ENCODE measurements at regions not wholly inside any gene's neighbourhood (a gene's known extent, or its start where the extent isn't known, plus 50 kb on each side); places are given as distances from the start of the nearest gene placed in this dataset.

GRCh38 chr4:23237771-23238170 is 545.0 kb downstream of the GBA3 start:
- Histone ChIP-seq H4K5ac (ENCODE audit: insufficient read length, low read depth, low read length) (no peak overlapping the region), H2BK15ac (ENCODE audit: low read depth, low read length) (no peak overlapping the region), H3K27me3 (ENCODE audit: insufficient read depth, low read length) (no peaks in the 10 kb centered on the region), H2BK5ac (ENCODE audit: insufficient read length, low read length) (no peak overlapping the region), H3K79me1 (ENCODE audit: insufficient read depth, low read depth, low read length, poor library complexity, severe bottlenecking) (no peaks in the 10 kb centered on the region), H2AK5ac (ENCODE audit: insufficient read length, low read length) (no peak overlapping the region), H3K23ac (ENCODE audit: insufficient read length, low read depth, low read length) (no peak overlapping the region), H4K91ac (ENCODE audit: insufficient read length, low read depth, low read length) (no peak overlapping the region), H3K79me2 (ENCODE audit: insufficient read depth, low read length) (no peaks in the 10 kb centered on the region), H3K18ac (ENCODE audit: insufficient read length, low read depth, low read length) (no peak overlapping the region), H3K9ac (ENCODE audit: extremely low read depth, insufficient read length, low read length) (no peak overlapping the region), H4K20me1 (ENCODE audit: control insufficient read depth, insufficient read depth, insufficient read length) (no peaks in the 10 kb centered on the region), H3K23me2 (ENCODE audit: insufficient read length, low read depth, low read length, poor library complexity, severe bottlenecking) (no peaks in the 10 kb centered on the region), H2BK12ac (ENCODE audit: insufficient read length, low read depth, low read length) (no peak overlapping the region), H3T11ph (ENCODE audit: low read length) (no peak overlapping the region), H4K8ac (replicated peaks; ENCODE audit: insufficient read length, low read depth, low read length) (no peak overlapping the region), H3K14ac (ENCODE audit: insufficient read depth, low read length) (no peak overlapping the region), H2BK20ac (ENCODE audit: low read depth, low read length, poor library complexity, severe bottlenecking) (no peak overlapping the region), H3K27ac (ENCODE audit: insufficient read length, low read depth, low read length) (no peak overlapping the region), H2AFZ (ENCODE audit: low read length) (no peak overlapping the region), H3K9me3 (ENCODE audit: control insufficient read depth, low read depth, low read length) (no peaks in the 10 kb centered on the region), H2BK120ac (ENCODE audit: low read depth, low read length, poor library complexity, severe bottlenecking) (no peak overlapping the region), H3K4me2 (ENCODE audit: insufficient read depth, insufficient read length, low read length) (no peak overlapping the region), H3K4me1 (ENCODE audit: insufficient read depth, low read length) (peaks cover 10% of the 10 kb centered on the region; the same call in 1 of the 2 replicates), H3K4ac (ENCODE audit: low read depth, low read length) (no peak overlapping the region), H3K56ac (ENCODE audit: insufficient read length, low read depth, low read length) (no peak overlapping the region)
- Mint-ChIP-seq H3K4me3 (no peak overlapping the region), H3K27ac (no peak overlapping the region), H3K9me3 (no peaks in the 10 kb centered on the region), H3K27me3 (ENCODE audit: low read depth) (no peaks in the 10 kb centered on the region), H3K4me1 (peaks cover 20 to 26% of the 10 kb centered on the region in 2 experiments), H3K36me3 (ENCODE audit: insufficient read depth in 1 of 3, low read depth in 3 of 3) (no peaks in the 10 kb centered on the region)
- DNase-seq: no peak
- TF ChIP-seq CTCF (conservative IDR thresholded peaks at IDR 0.05): no peak
- WGBS (ENCODE audit: extremely low coverage, insufficient read length, low lambda C conversion rate): no CpG with 5 or more reads among the region's 3 CpGs
